Upper lobe of left lung (tissue), 6 donors: ENCODE measurements at regions not wholly inside any gene's neighbourhood (a gene's known extent, or its start where the extent isn't known, plus 50 kb on each side); places are given as distances from the start of the nearest gene placed in this dataset.

Source experiments
- ATAC-seq, 2 donors: fragments of 200-7000 bp; cut with Tn5 transposase; one replicate each; pipeline ENCODE4 v1.9.1; 2022; ENCODE audit warnings: mild to moderate bottlenecking in 2 of 2, moderate library complexity in 2 of 2; ENCODE audit not compliant: low FRiP score in 2 of 2
- DNase-seq, 2 donors: peaks; one replicate each; pipeline ENCODE4 v3.0.0-alpha.2; 2019 to 2020
- H3K27ac ChIP-seq, 4 donors: fragments of 200-600 bp; sonication (generic); one replicate each; pipeline ENCODE4 v1.5.1; 2016 to 2019
- H3K27me3 ChIP-seq, 4 donors: fragments of 200-600 bp; sonication (generic); one replicate each; pipeline ENCODE4 v1.5.1; 2017 to 2019
- H3K36me3 ChIP-seq, 4 donors: fragments of 200-600 bp; sonication (generic); one replicate each; pipeline ENCODE4 v1.5.1; 2016 to 2019
- H3K4me1 ChIP-seq, 4 donors: fragments of 200-600 bp; sonication (generic); one replicate each; pipeline ENCODE4 v1.5.1; 2018 to 2019
- H3K4me3 ChIP-seq, 4 donors: fragments of 200-600 bp; sonication (generic); one replicate each; pipeline ENCODE4 v1.5.1; 2017 to 2019; ENCODE audit warnings: mild to moderate bottlenecking in 2 of 4, moderate library complexity in 1 of 4
- H3K9me3 ChIP-seq, 4 donors: fragments of 200-600 bp; sonication (generic); one replicate each; pipeline ENCODE4 v1.5.1; 2018 to 2019
- CTCF ChIP-seq, 6 experiments: fragments of 450-650 bp in 4 of 6; fragments of 200-600 bp in 2 of 6; sonication (generic) in 2 of 6; IDR thresholded peaks; one replicate each; pipeline ENCODE4 v1.5.1; 2016 to 2019; ENCODE audit warnings: antibody characterized with exemption in 6 of 6
- EP300 ChIP-seq, 4 donors: sonication (generic); formaldehyde crosslinking; IDR thresholded peaks; one replicate each; pipeline ENCODE4 v1.5.1; 2017; ENCODE audit warnings: antibody characterized with exemption in 4 of 4, control low read depth in 2 of 4
- POLR2A ChIP-seq, 4 donors: fragments of 450-650 bp; IDR thresholded peaks; one replicate each; pipeline ENCODE4 v1.5.1; 2016 to 2017; ENCODE audit warnings: antibody characterized with exemption in 4 of 4, mild to moderate bottlenecking in 2 of 4
- POLR2AphosphoS5 ChIP-seq, 2 donors: sonication (generic); formaldehyde crosslinking; IDR thresholded peaks; one replicate each; pipeline ENCODE4 v1.5.1; 2017; ENCODE audit warnings: antibody characterized with exemption in 2 of 2
- WGBS, 2 donors: methylation state at CpG; one replicate each; pipeline ENCODE4 v1.1.5; 2017 to 2018; 5-methylcytosine and 5-hydroxymethylcytosine counted together
- donor health status: DM: no; HTN: no; CAD: no; lungs with moderate emphysema.
- donor health status: DM: no; HTN: yes; CAD: no; lungs with severe emphysema.

- TF ChIP-seq EP300 (IDR thresholded peaks at IDR 0.05) (no peak), POLR2A (IDR thresholded peaks at IDR 0.05) (no peak), POLR2AphosphoS5 (IDR thresholded peaks at IDR 0.05) (no peak), CTCF (IDR thresholded peaks at IDR 0.05) (no peak)
- Histone ChIP-seq H3K9me3 (no peaks in the 10 kb centered on the region), H3K4me1 (no peaks in the 10 kb centered on the region), H3K4me3 (no peak overlapping the region), H3K27ac (no peak overlapping the region), H3K27me3 (no peaks in the 10 kb centered on the region), H3K36me3 (no peaks in the 10 kb centered on the region)
- DNase-seq (no peak), ATAC-seq (no peak)
- 89% methylated on average over 7 of the region's 7 CpGs for WGBS, 2 donors
Measured at GRCh38 chr2:128682266-128682665, 363.6 kb upstream of the HS6ST1 start.

- Histone ChIP-seq H3K27ac (no peak overlapping the region), H3K4me3 (no peak overlapping the region), H3K36me3 (no peaks in the 10 kb centered on the region), H3K9me3 (no peaks in the 10 kb centered on the region), H3K27me3 (no peaks in the 10 kb centered on the region), H3K4me1 (no peaks in the 10 kb centered on the region)
- no peak for ATAC-seq
- whole genome bisulfite sequencing, 2 donors: 95% methylated on average over 13 of the region's 13 CpGs
- DNase-seq: no peak
- TF ChIP-seq CTCF (IDR thresholded peaks at IDR 0.05): no peak
- no peak for TF ChIP-seq EP300 (IDR thresholded peaks at IDR 0.05)
- no peak for TF ChIP-seq POLR2AphosphoS5 (IDR thresholded peaks at IDR 0.05)
- TF ChIP-seq POLR2A (IDR thresholded peaks at IDR 0.05): no peak
Measured at GRCh38 chr2:128682729-128683284, 364.1 kb upstream of the HS6ST1 start.

GRCh38 chr2:128684523-128684922 lies 365.9 kb upstream of the HS6ST1 start:
- H3K4me1 ChIP-seq: no peaks in the 10 kb centered on the region
- WGBS, 2 donors: 92 to 96% methylated on average over 2 of the region's 2 CpGs
- TF ChIP-seq EP300 (IDR thresholded peaks at IDR 0.05): no peak
- TF ChIP-seq POLR2AphosphoS5 (IDR thresholded peaks at IDR 0.05): no peak
- TF ChIP-seq POLR2A (IDR thresholded peaks at IDR 0.05): no peak
- no peak for TF ChIP-seq CTCF (IDR thresholded peaks at IDR 0.05)
- no peaks in the 10 kb centered on the region for H3K9me3 ChIP-seq
- H3K27ac ChIP-seq: no peak overlapping the region
- DNase-seq (no peak), ATAC-seq (peak; percentile 8 to 18)
- H3K4me3 ChIP-seq: no peak overlapping the region
- no peaks in the 10 kb centered on the region for H3K27me3 ChIP-seq
- H3K36me3 ChIP-seq: no peaks in the 10 kb centered on the region

GRCh38 chr2:128685841-128686496 lies 367.3 kb upstream of the HS6ST1 start:
- WGBS, 2 donors: 79 to 91% methylated on average over 10 of the region's 10 CpGs
- Histone ChIP-seq H3K36me3 (no peaks in the 10 kb centered on the region), H3K4me3 (no peak overlapping the region), H3K4me1 (no peaks in the 10 kb centered on the region), H3K27me3 (no peaks in the 10 kb centered on the region), H3K27ac (no peak overlapping the region), H3K9me3 (no peaks in the 10 kb centered on the region)
- DNase-seq: no peak
- TF ChIP-seq EP300 (IDR thresholded peaks at IDR 0.05) (no peak), POLR2AphosphoS5 (IDR thresholded peaks at IDR 0.05) (no peak), POLR2A (IDR thresholded peaks at IDR 0.05) (no peak), CTCF (IDR thresholded peaks at IDR 0.05) (no peak)
- ATAC-seq: no peak

- no peak overlapping the region for H3K27ac ChIP-seq
- no peaks in the 10 kb centered on the region for H3K9me3 ChIP-seq
- ATAC-seq (peak in 1 of 2 donors; percentile 35), DNase-seq (no peak)
- TF ChIP-seq POLR2A (IDR thresholded peaks at IDR 0.05) (no peak), POLR2AphosphoS5 (IDR thresholded peaks at IDR 0.05) (no peak), EP300 (IDR thresholded peaks at IDR 0.05) (no peak), CTCF (IDR thresholded peaks at IDR 0.05) (no peak)
- H3K27me3 ChIP-seq: no peaks in the 10 kb centered on the region
- H3K4me3 ChIP-seq: no peak overlapping the region
- no peaks in the 10 kb centered on the region for H3K36me3 ChIP-seq
- 37 to 41% methylated on average over 4 of the region's 4 CpGs for WGBS, 2 donors
- H3K4me1 ChIP-seq: no peaks in the 10 kb centered on the region
Measured at GRCh38 chr2:128686497-128686859, 367.8 kb upstream of the HS6ST1 start.
